Fibroblast of lung (primary cell): ENCODE measurements at regions not wholly inside any gene's neighbourhood (a gene's known extent, or its start where the extent isn't known, plus 50 kb on each side); places are given as distances from the start of the nearest gene placed in this dataset.
"Not testable (repeated sequence)": the region's sequence is repeated elsewhere in the genome, so short reads cannot be mapped to it uniquely, and the experiment has no call there.

Experiments used
- DNase-seq, 2 donors: peaks; one replicate each; pipeline versions ENCODE4 v3.0.0 to v3.0.0-alpha.2; 2010; ENCODE audit warnings: low read depth in 2 of 2
- H2AFZ ChIP-seq: 2 replicates; pipeline ENCODE4 v1.5.1; 2012; ENCODE audit warnings: low read length, control low read depth, inconsistent platforms
- H3K27ac ChIP-seq: 2 replicates; pipeline ENCODE4 v1.5.1; 2011; ENCODE audit warnings: low read length, control low read depth; ENCODE audit not compliant: insufficient read depth
- H3K27me3 ChIP-seq: 2 replicates; pipeline ENCODE4 v1.5.1; 2011; ENCODE audit warnings: mild to moderate bottlenecking, low read length; ENCODE audit not compliant: control insufficient read depth, insufficient read depth
- H3K36me3 ChIP-seq: 2 replicates; pipeline ENCODE4 v1.5.1; 2011; ENCODE audit warnings: low read length; ENCODE audit not compliant: control insufficient read depth, insufficient read depth
- H3K4me1 ChIP-seq: 2 replicates; pipeline ENCODE4 v1.5.1; 2011; ENCODE audit warnings: low read length; ENCODE audit not compliant: control insufficient read depth, insufficient read depth; ENCODE audit errors: extremely low read depth
- H3K4me2 ChIP-seq: 2 replicates; pipeline ENCODE4 v1.5.1; 2011; ENCODE audit warnings: low read length, control low read depth; ENCODE audit not compliant: insufficient read depth; ENCODE audit errors: extremely low read depth
- H3K4me3 ChIP-seq, 4 experiments: fragments of 200-600 bp in 1 of 4; sonication (generic) in 1 of 4; replicated peaks in 1 of 4; 2 replicates each; pipeline ENCODE4 v1.5.1; 2011 to 2016; ENCODE audit warnings: low read length in 4 of 4, low read depth in 3 of 4, mild to moderate bottlenecking in 3 of 4, control low read depth in 2 of 4, inconsistent platforms in 1 of 4, mixed read lengths in 1 of 4; ENCODE audit not compliant: insufficient read depth in 1 of 4; ENCODE audit errors: control extremely low read depth in 1 of 4
- H3K79me2 ChIP-seq: 2 replicates; pipeline ENCODE4 v1.5.1; 2012; ENCODE audit warnings: mild to moderate bottlenecking, low read length, inconsistent platforms; ENCODE audit not compliant: control insufficient read depth, insufficient read depth
- H3K9ac ChIP-seq: 2 replicates; pipeline ENCODE4 v1.5.1; 2011; ENCODE audit warnings: mild to moderate bottlenecking, low read length, control low read depth; ENCODE audit not compliant: insufficient read depth
- H3K9me3 ChIP-seq: 2 replicates; pipeline ENCODE4 v1.5.1; 2012; ENCODE audit warnings: low read depth, low read length; ENCODE audit not compliant: control insufficient read depth, insufficient read depth
- H4K20me1 ChIP-seq: 2 replicates; pipeline ENCODE4 v1.5.1; 2011; ENCODE audit warnings: low read length; ENCODE audit not compliant: control insufficient read depth, insufficient read depth; ENCODE audit errors: extremely low read depth
- CTCF ChIP-seq, 2 donors: IDR thresholded peaks in 1 of 2; conservative IDR thresholded peaks in 1 of 2; 1 replicate in 1 of 2; 2 replicates in 1 of 2; pipeline ENCODE4 v1.5.1; 2011 to 2012; ENCODE audit warnings: low read length in 2 of 2, control low read depth in 1 of 2, inconsistent platforms in 1 of 2, low read depth in 1 of 2, mild to moderate bottlenecking in 1 of 2
- EZH2 ChIP-seq: IDR thresholded peaks from 2 replicates; pipeline ENCODE4 v1.5.1; 2012; ENCODE audit warnings: low read length, control low read depth, mild to moderate bottlenecking; ENCODE audit errors: missing control alignments

- no peaks in the 10 kb centered on the region for H3K27me3 ChIP-seq
- H3K9me3 ChIP-seq, result peaks cover 3% of the 10 kb centered on the region
- TF ChIP-seq EZH2 (no peak), CTCF (conservative IDR thresholded peaks at IDR 0.05 in 1 of 2, IDR thresholded peaks at IDR 0.05 in 1 of 2; ENCODE audit: low read depth in 1 of 2, low read length in 2 of 2) (no peak)
- H3K79me2 ChIP-seq, result no peaks in the 10 kb centered on the region
- H3K4me2 ChIP-seq, result no peak overlapping the region
- no peaks in the 10 kb centered on the region for H3K4me1 ChIP-seq
- H3K36me3 ChIP-seq, result no peaks in the 10 kb centered on the region
- no peak overlapping the region for H2AFZ ChIP-seq
- H3K9ac ChIP-seq, result no peak overlapping the region
- no peaks in the 10 kb centered on the region for H4K20me1 ChIP-seq
- no peak overlapping the region for H3K4me3 ChIP-seq
- no peak overlapping the region for H3K27ac ChIP-seq
- no peak for DNase-seq
Observed at GRCh38 chr13:112220925-112221324, 154.0 kb downstream of the SOX1 start.

GRCh38 chr13:112222971-112223370 lies 153.2 kb upstream of the SPACA7 start:
- H3K36me3 ChIP-seq, result no peaks in the 10 kb centered on the region
- no peak for DNase-seq
- H3K9me3 ChIP-seq, result no peaks in the 10 kb centered on the region
- H3K4me3 ChIP-seq, result no peak overlapping the region
- no peak overlapping the region for H3K9ac ChIP-seq
- H3K27me3 ChIP-seq, result no peaks in the 10 kb centered on the region
- TF ChIP-seq EZH2 (no peak), CTCF (conservative IDR thresholded peaks at IDR 0.05 in 1 of 2, IDR thresholded peaks at IDR 0.05 in 1 of 2; ENCODE audit: low read depth in 1 of 2, low read length in 2 of 2) (no peak)
- no peak overlapping the region for H2AFZ ChIP-seq
- H3K4me1 ChIP-seq, result no peaks in the 10 kb centered on the region
- no peak overlapping the region for H3K27ac ChIP-seq
- H3K4me2 ChIP-seq, result no peak overlapping the region
- no peaks in the 10 kb centered on the region for H3K79me2 ChIP-seq
- H4K20me1 ChIP-seq, result no peaks in the 10 kb centered on the region

GRCh38 chr13:112223929-112224328 lies 152.2 kb upstream of the SPACA7 start:
- H4K20me1 ChIP-seq, H2AFZ ChIP-seq, DNase-seq, H3K4me3 ChIP-seq, H3K4me1 ChIP-seq, H3K79me2 ChIP-seq, H3K36me3 ChIP-seq, H3K9me3 ChIP-seq, H3K27ac ChIP-seq, H3K9ac ChIP-seq, H3K27me3 ChIP-seq, H3K4me2 ChIP-seq: not testable (repeated sequence)
